Heart right ventricle (tissue), 16 donors: ENCODE measurements at regions not wholly inside any gene's neighbourhood (a gene's known extent, or its start where the extent isn't known, plus 50 kb on each side); places are given as distances from the start of the nearest gene placed in this dataset.

Experiments used
- ATAC-seq, 8 donors: fragments of 200-7000 bp; cut with Tn5 transposase; one replicate each; pipeline ENCODE4 v1.9.1; 2020; ENCODE audit warnings: mild to moderate bottlenecking in 8 of 8, moderate library complexity in 8 of 8, moderate number of reproducible peaks in 1 of 8
- DNase-seq, 2 donors: peaks; one replicate each; pipeline ENCODE4 v3.0.0-alpha.2; 2020
- H3K27ac ChIP-seq, 10 donors: fragments of 200-600 bp; sonication (generic) in 2 of 10; one replicate each; pipeline versions ENCODE4 v1.5.0 to v1.8.0; 2020 to 2022; ENCODE audit warnings: mild to moderate bottlenecking in 3 of 10
- H3K27me3 ChIP-seq, 7 donors: fragments of 200-600 bp; one replicate each; pipeline ENCODE4 v1.8.0; 2021 to 2022; ENCODE audit warnings: mild to moderate bottlenecking in 2 of 7
- H3K36me3 ChIP-seq, 9 donors: fragments of 200-600 bp; sonication (generic) in 1 of 9; one replicate each; pipeline versions ENCODE4 v1.5.0 to v1.8.0; 2020 to 2022; ENCODE audit warnings: mild to moderate bottlenecking in 2 of 9
- H3K4me1 ChIP-seq, 9 donors: fragments of 200-600 bp; sonication (generic) in 1 of 9; one replicate each; pipeline versions ENCODE4 v1.5.0 to v1.8.0; 2020 to 2022; ENCODE audit warnings: mild to moderate bottlenecking in 4 of 9
- H3K4me3 ChIP-seq, 10 donors: fragments of 200-600 bp; sonication (generic) in 2 of 10; one replicate each; pipeline versions ENCODE4 v1.5.0 to v1.8.0; 2020 to 2022; ENCODE audit warnings: mild to moderate bottlenecking in 7 of 10, moderate library complexity in 2 of 10
- H3K9me3 ChIP-seq, 11 donors: fragments of 200-600 bp in 10 of 11; sonication (generic) in 2 of 11; one replicate each; pipeline versions ENCODE4 v1.5.0 to v1.8.0; 2013 to 2022; ENCODE audit warnings: mild to moderate bottlenecking in 2 of 11, control low read depth in 1 of 11, moderate library complexity in 1 of 11
- CTCF ChIP-seq, 9 donors: fragments of 200-600 bp; sonication (generic) in 2 of 9; IDR thresholded peaks; one replicate each; pipeline versions ENCODE4 v1.5.0 to v1.8.0; 2021 to 2022; ENCODE audit warnings: antibody characterized with exemption in 9 of 9, mild to moderate bottlenecking in 5 of 9, moderate library complexity in 1 of 9
- WGBS, 2 donors: extraction: QIAGEN DNeasy Blood & Tissue Kit; methylation state at CpG; one replicate each; pipeline ENCODE4 v1.1.7; 2013; ENCODE audit warnings: inconsistent platforms in 1 of 2; 5-methylcytosine and 5-hydroxymethylcytosine counted together
- intact Hi-C, 10 donors: fragments of 100-400 bp; cut with DNase I; formaldehyde crosslinking; loops; one replicate each; pipeline versions ENCODE4 v1.11.1 to v1.14.2; 2022
- donor health status: Arrhythmogenic right ventricular cardiomyopathy.
- donor health status: ischemic (EF 13 %, LVEDD 7.1; RV severe dilation, severe dysfunction).
- donor health status: healthy with polysubstance abuse.
- donor health status: DM: no; HTN: yes; CAD: no.
- donor health status: DM: no; HTN: no; CAD: no.
- donor health status: ischemic (EF 25% LVEDD 6.9; RV normal size, moderate dysfunction).
- donor health status: ischemic (EF 25% LVEDD 5.7; RV mildly dilated, moderate dysfunction).
- donor health status: healthy.
- donor health status: DM: yes; HTN: yes; CAD: no.
- donor health status: Ischemic cardiomyopathy.
- donor health status: ischemic (EF 35%, LVEDD 5.7; RV mildly dilated, moderate dysfunction).
- donor health status: nonischemic (EF 11% LVEDD 7.7; RV severe dilation, severe dysfunction).
- donor health status: DM: yes; HTN: yes; CAD: no.
- donor health status: PGD.
- donor health status: ischemic (EF 29% LVEDD 5.4; RV normal size, mild dysfunction).
- donor health status: nonischemic (EF 23%, LVEDD 6.1; RV moderate dilation, normal function).

GRCh38 chr10:64630534-64630933 is 1109.3 kb downstream of the REEP3 start:
- H3K27ac ChIP-seq, result no peak overlapping the region
- H3K9me3 ChIP-seq, result peaks cover 0 to 4% (median 0%) of the 10 kb centered on the region in 11 donors
- H3K27me3 ChIP-seq, result no peaks in the 10 kb centered on the region
- ATAC-seq (no peak), DNase-seq (no peak)
- no peak overlapping the region for H3K4me3 ChIP-seq
- H3K36me3 ChIP-seq, result no peaks in the 10 kb centered on the region
- 39% methylated on average over 3 of the region's 3 CpGs for WGBS, 2 donors
- no peaks in the 10 kb centered on the region for H3K4me1 ChIP-seq
- TF ChIP-seq CTCF (IDR thresholded peaks at IDR 0.05), result no peak
- intact Hi-C loops, result no loop called here

- Histone ChIP-seq H3K9me3 (no peaks in the 10 kb centered on the region), H3K4me3 (no peak overlapping the region), H3K27me3 (no peaks in the 10 kb centered on the region), H3K27ac (no peak overlapping the region), H3K36me3 (no peaks in the 10 kb centered on the region), H3K4me1 (no peaks in the 10 kb centered on the region)
- ATAC-seq (no peak), DNase-seq (no peak)
- no peak for TF ChIP-seq CTCF (IDR thresholded peaks at IDR 0.05)
- intact Hi-C loops, result no loop called here
Measured at GRCh38 chr10:64635906-64636305, 1114.7 kb downstream of the REEP3 start.

GRCh38 chr10:64636461-64636860 is 1115.3 kb downstream of the REEP3 start:
- DNase-seq, result no peak
- H3K27me3 ChIP-seq, result no peaks in the 10 kb centered on the region
- H3K4me3 ChIP-seq, result no peak overlapping the region
- no peak for TF ChIP-seq CTCF (IDR thresholded peaks at IDR 0.05)
- intact Hi-C loops, result no loop called here
- no peaks in the 10 kb centered on the region for H3K4me1 ChIP-seq
- H3K36me3 ChIP-seq, result no peaks in the 10 kb centered on the region
- no peak overlapping the region for H3K27ac ChIP-seq
- H3K9me3 ChIP-seq, result no peaks in the 10 kb centered on the region
- WGBS, 2 donors, result 61 to 64% methylated on average over 3 of the region's 3 CpGs
- ATAC-seq, result no peak

GRCh38 chr10:64637939-64638338 is 1116.7 kb downstream of the REEP3 start:
- 68 to 70% methylated on average over 1 of the region's 1 CpG for WGBS, 2 donors
- H3K4me3 ChIP-seq, result no peak overlapping the region

More at GRCh38 chr10:64637939-64638338, 1116.7 kb downstream of the REEP3 start:
- intact Hi-C loops, result no loop called here
- no peaks in the 10 kb centered on the region for H3K9me3 ChIP-seq
- no peak for DNase-seq
- no peaks in the 10 kb centered on the region for H3K4me1 ChIP-seq
- no peak overlapping the region for H3K27ac ChIP-seq
- no peaks in the 10 kb centered on the region for H3K27me3 ChIP-seq
- no peaks in the 10 kb centered on the region for H3K36me3 ChIP-seq
- ATAC-seq, result no peak
- no peak for TF ChIP-seq CTCF (IDR thresholded peaks at IDR 0.05)
